DMS114 treated with DMSO at 0.1 percent for 48 hours (cell line): ENCODE measurements at regions not wholly inside any gene's neighbourhood (a gene's known extent, or its start where the extent isn't known, plus 50 kb on each side); places are given as distances from the start of the nearest gene placed in this dataset.

Experiments
- DNase-seq: peaks from one replicate; lab custom pipeline; 2025; ENCODE audit not compliant: unreplicated experiment; lab: John Stamatoyannopoulos, UW

- DNase-seq: no peak
Measured at GRCh38 chr4:123308667-123309066, 87.9 kb upstream of the SPRY1 start.

- no peak for DNase-seq
Measured at GRCh38 chr4:123312116-123312515, 84.5 kb upstream of the SPRY1 start.

- no peak for DNase-seq
Measured at GRCh38 chr4:123312951-123313592, 83.5 kb upstream of the SPRY1 start.

- DNase-seq: no peak
Measured at GRCh38 chr4:123315617-123316016, 81.0 kb upstream of the SPRY1 start.

- no peak for DNase-seq
Measured at GRCh38 chr4:123317211-123317610, 79.4 kb upstream of the SPRY1 start.

GRCh38 chr4:123319639-123320038 is 77.0 kb upstream of the SPRY1 start:
- DNase-seq: no peak

- no peak for DNase-seq
Measured at GRCh38 chr4:123323998-123324397, 72.6 kb upstream of the SPRY1 start.

- DNase-seq: no peak
Measured at GRCh38 chr4:123325241-123325681, 71.3 kb upstream of the SPRY1 start.

GRCh38 chr4:123327346-123327745 is 69.2 kb upstream of the SPRY1 start:
- no peak for DNase-seq

GRCh38 chr4:123327846-123328429 is 68.7 kb upstream of the SPRY1 start:
- no peak for DNase-seq

- no peak for DNase-seq
Measured at GRCh38 chr4:123338715-123339114, 57.9 kb upstream of the SPRY1 start.

GRCh38 chr4:123339507-123340380 is 56.9 kb upstream of the SPRY1 start:
- DNase-seq: no peak

- DNase-seq: no peak
Measured at GRCh38 chr4:123340381-123340701, 56.3 kb upstream of the SPRY1 start.

GRCh38 chr4:123342498-123342897 is 54.1 kb upstream of the SPRY1 start:
- no peak for DNase-seq

GRCh38 chr4:123343400-123344041 is 53.1 kb upstream of the SPRY1 start:
- DNase-seq: no peak

GRCh38 chr4:123345137-123345934 is 51.3 kb upstream of the SPRY1 start:
- DNase-seq: no peak

GRCh38 chr4:123345935-123346300 is 50.7 kb upstream of the SPRY1 start:
- DNase-seq: no peak

- DNase-seq: no peak
Measured at GRCh38 chr4:123346330-123346940, 50.2 kb upstream of the SPRY1 start.
